ENCODE measurements at regions not wholly inside any gene's neighbourhood (a gene's known extent, or its start where the extent isn't known, plus 50 kb on each side); places are given as distances from the start of the nearest gene placed in this dataset.
A peak's percentile ranks its signal among the peaks of the same experiment; 100 is the strongest.

DNA sequence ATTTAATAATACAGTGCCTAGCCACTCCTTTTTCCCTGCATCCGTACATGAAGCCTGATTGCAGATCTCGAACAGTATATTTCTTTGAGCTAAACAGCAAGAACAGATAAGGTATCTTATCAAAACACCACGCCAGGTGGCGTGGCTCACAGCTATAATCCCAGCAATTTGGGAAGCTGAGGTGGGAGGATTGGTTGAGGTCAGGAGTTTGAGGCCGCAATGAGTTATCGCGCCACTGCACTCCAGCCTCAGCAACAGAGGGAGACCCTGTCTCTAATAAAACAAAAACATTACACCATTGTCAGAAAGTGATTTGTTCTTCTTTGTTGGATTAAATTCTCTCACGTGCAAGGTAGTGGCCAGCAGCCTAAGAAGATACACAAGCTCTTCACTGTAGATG, 291.2 kb upstream of the DMRT1 start:
- no peak for FAIRE-seq
- no peak for DNase-seq (ENCODE audit: low spot score in 2 of 2)

DNA sequence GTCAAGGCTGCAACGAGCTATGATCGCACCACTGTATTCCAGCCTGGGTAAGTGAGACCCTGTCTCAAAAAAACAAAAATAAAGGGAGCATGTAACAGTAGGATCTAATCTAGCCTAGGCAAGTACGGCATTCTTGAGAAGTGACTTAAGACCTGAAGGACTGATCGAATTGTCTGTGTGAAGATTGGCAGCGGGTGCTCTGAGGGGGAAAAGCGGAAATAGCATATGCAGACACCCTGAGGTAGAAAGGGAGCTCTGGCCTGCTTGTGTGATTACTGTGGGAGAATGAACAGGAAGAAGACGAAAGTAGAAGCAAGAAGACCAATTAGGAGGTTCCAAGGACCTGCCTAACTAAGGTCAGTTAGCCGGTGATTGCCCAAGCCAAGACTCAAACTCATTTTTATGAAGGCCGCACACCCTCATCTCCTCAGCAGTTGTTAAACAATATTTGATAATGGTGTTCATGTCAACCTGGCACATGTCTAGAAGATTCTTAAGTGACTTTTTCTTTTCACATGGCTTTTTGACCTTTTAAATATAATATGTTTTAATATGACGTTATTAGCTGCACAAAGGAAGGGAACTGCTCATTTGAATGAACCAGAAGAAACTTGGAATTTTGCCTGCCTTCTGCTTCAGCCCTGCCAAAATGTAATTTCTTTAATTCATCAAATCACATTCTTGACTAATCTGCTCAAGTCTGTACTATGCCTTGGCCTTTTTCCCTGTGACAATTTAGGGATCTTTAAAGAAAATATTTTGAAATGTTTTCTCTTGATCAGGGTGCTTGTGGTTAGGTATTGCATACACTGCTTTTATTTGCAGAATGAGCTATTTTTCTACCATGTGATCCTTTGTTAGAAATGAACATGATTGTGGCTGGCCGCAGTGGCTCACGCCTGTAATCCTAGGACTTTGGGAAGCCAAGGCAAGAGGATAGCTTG, 289.2 kb upstream of the DMRT1 start:
- FAIRE-seq = no peak
- no peak for DNase-seq (ENCODE audit: low spot score in 2 of 2)

- no peak for FAIRE-seq
Measured at GRCh38 chr9:555493-555892, 286.0 kb upstream of the DMRT1 start.

DNA sequence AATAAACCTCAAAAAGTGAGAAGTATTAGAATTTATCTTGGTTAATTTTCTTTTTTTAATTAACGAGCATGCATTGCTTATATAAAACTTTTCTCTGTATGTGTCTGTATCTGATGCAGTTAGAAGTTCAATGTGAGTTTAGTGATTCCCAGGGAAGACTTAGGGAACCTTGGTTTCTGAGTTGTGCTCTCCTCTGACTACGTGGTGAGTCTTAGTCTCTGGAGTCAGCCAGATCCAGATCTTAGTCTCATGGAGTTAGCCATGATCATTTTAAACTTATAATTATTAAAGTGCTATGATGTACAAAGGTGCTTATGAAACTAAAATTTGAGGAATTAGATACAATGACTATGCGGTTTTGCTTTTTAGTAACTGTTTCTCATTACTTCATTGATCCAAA, 285.3 kb upstream of the DMRT1 start:
- FAIRE-seq (no peak), DNase-seq (ENCODE audit: low spot score in 2 of 2) (no peak)

More at GRCh38 chr9:555493-555892, 286.0 kb upstream of the DMRT1 start:
- no peak for DNase-seq (ENCODE audit: low spot score in 2 of 2)

- DNase-seq (ENCODE audit: low spot score in 2 of 2) = no peak
- no peak for FAIRE-seq
Measured at GRCh38 chr9:556675-557074, 284.8 kb upstream of the DMRT1 start.

GRCh38 chr9:557601-558201, 283.8 kb upstream of the DMRT1 start:
- FAIRE-seq (no peak), DNase-seq (ENCODE audit: low spot score in 2 of 2) (no peak)

DNA sequence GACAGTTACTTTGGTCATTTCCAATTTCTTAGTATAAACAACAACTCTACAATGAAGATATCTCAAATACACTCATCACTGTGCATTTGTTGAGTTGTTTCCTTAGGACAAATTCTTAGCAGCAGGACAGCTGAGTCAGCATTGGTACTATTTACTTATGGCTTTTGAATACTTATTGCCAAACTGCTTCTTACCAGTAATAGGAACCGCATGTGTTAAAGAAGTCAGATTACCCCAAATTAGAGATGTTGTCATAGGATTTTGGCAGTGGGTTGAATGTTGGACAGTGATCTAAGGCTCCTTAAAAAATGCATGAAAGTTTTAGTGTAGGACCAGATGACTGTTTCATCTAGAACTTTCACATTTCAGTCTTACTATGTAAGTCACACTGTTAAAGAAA, 280.1 kb upstream of the DMRT1 start:
- DNase-seq (ENCODE audit: low spot score in 2 of 2) (no peak), FAIRE-seq (no peak)

- no peak for DNase-seq (ENCODE audit: low spot score in 2 of 2)
- peak; percentile 69 for FAIRE-seq
Measured at GRCh38 chr9:563200-563599, 278.3 kb upstream of the DMRT1 start.

DNA sequence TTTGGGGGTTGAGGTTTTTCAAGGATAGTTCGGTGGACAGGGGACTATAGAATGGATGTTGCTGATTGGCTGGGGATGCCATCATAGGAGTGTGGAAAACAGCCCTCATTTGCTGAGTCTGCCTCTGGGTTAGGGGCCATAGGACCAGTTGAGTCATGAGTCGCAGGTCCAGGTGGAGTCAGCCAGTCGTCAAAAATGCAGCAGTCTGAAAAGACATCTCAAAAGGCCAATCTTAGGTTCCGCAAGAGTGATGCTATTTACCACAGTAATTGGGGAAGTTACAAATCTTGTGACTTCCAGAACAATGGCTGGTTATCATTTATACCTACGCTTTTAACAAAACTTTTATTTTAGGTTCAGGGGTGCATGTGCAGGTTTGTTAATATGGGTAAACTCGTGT, 276.0 kb upstream of the DMRT1 start:
- FAIRE-seq = no peak

DNA sequence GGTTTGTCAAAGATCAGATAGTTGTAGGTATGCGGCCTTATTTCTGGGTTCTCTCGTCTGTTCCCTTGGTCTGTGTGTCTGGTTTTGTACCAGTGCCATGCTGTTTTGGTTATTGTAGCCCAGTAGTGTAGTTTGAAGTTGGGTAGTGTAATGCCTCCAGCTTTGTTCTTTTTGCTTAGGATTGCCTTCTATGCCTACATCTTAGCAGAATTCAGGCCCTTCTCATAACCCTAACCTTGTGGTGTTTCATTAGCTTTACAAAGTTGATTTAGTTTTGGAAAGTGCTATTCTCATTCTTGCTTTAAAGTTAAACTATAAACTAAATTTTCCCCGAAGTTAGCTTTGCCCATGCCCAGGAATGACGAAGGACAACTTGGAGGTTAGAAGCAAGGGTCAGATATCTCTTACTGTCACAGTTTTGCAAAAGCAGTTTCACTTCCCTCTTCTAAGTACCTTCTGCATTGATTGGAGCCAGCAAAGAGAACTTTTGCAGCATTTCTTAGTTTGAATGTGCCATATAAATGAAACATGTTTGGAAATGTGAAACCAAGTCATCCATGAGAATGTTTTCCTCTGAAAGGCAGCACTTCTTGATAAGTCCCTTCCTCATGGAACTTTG, 274.3 kb upstream of the DMRT1 start:
- FAIRE-seq = no peak
- DNase-seq (ENCODE audit: low spot score in 2 of 2) = no peak

More for the DNA sequence above, 276.0 kb upstream of the DMRT1 start:
- DNase-seq (ENCODE audit: low spot score in 2 of 2) = no peak

GRCh38 chr9:567747-568305, 273.7 kb upstream of the DMRT1 start:
- peak; percentile 34 for FAIRE-seq
- no peak for DNase-seq (ENCODE audit: low spot score in 2 of 2)

DNA sequence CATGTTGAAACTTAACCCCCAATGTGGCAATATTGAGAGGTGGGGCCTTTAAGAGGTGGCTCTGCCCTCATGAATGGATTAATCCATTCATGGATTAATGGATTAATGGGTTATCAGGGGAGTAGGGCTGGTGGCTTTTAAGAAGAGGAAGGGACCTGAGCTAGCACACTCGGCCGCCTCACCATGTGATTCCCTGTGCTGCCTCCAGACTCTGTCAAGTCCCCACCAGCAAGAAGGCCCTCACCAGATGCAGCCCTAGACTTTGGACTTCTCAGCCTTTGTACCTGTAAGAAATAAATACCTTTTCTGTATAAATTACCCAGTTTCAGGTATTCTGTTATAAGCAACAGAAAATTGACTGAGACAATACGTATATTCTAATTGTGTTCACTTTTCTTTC, 272.2 kb upstream of the DMRT1 start:
- FAIRE-seq = no peak
- no peak for DNase-seq (ENCODE audit: low spot score in 2 of 2)

DNA sequence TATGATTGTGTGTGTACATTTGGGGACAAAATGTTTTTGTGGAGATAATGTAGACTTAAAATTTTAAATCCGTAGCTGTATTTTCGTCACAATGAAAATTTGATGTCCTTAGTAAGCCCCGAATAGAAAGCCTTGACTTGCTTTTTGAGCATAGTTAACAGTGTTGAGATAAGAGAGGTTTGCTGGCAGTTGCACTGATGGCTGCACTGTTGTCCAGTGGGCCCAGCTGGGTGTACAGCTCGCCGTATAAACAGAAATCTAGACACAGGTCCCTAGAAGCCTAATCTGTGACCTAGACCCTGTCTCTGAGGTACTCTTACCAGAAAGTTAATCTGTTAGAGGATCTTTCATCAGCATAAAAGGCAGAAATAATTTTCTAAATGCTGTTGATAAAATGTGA, 271.3 kb upstream of the DMRT1 start:
- DNase-seq (ENCODE audit: low spot score in 2 of 2) (no peak), FAIRE-seq (no peak)

DNA sequence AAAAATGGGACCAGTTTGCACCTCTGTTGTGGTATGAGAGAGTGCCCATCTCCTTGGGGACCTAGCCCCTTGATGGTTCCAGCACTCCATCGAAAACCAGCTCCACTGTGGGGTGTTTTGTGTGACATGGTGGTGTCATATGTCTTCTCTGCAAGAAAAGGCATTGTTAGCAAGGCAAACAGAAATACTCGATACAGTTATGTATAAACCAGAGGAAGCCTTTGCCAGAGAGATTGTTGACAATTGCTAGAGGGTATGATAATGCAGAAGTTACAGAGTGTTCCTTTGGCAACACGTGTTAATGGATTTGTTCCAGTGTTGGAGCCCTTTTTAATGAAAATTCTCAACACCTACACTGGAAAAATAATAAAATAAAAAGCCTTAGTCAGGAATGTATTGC, 270.4 kb upstream of the DMRT1 start:
- FAIRE-seq (no peak), DNase-seq (ENCODE audit: low spot score in 2 of 2) (no peak)

DNA sequence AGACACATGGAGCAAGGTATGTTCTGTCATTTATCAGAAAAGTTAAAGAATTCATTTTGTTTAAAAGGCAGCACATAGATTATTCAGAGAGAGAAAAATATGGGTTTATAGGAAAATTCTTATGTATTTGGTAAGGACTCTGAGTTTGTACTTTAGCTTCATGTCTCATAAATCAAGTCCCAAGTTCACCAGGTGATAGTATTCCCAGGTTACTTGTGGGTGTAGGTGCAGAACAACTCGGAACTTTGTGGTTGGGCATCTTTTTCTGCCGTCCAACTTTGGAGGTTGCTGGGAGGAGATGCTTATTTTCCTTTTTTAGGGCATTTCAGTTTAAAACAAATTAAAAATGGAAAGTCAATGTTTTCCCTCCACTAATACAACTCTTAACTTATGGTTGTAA, 269.8 kb upstream of the DMRT1 start:
- no peak for DNase-seq (ENCODE audit: low spot score in 2 of 2)
- no peak for FAIRE-seq

DNA sequence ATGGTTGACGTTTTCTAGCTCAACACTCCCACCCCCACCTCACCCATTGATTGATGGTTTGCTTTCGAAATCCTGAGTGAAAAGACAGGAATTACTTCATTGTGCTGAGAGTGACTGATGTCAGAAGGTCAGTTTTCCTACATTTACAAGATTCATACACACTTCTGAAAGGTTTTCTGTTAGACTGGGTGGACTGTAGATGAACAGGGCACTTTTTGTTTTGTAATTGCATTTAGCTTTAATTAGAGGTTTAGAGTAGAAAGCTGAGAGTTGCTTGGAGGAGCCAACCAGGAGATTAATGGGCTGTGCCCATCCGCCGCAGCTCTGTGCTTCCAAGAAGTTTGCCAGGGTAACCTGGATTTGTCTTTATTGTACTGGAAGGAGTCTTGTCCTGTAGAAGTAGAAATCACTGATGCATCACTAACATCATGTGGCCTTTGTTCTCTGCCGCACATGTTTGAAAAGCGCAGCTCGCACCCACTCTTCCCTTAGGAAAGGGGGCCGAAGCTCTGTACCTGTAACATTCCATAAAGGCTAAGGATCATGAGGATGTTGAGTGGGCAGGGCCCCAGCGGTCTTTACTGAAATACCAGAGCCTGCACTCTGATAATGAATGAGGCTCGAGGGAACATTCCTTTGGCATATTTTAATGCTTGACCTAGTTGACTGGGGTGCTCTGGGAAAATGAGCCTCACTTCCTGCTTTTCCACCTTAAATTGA, 267.6 kb upstream of the DMRT1 start:
- DNase-seq (ENCODE audit: low spot score in 2 of 2) (no peak), FAIRE-seq (no peak)

GRCh38 chr9:575139-575538, 266.4 kb upstream of the DMRT1 start:
- DNase-seq (ENCODE audit: low spot score in 2 of 2) (no peak), FAIRE-seq (no peak)

DNA sequence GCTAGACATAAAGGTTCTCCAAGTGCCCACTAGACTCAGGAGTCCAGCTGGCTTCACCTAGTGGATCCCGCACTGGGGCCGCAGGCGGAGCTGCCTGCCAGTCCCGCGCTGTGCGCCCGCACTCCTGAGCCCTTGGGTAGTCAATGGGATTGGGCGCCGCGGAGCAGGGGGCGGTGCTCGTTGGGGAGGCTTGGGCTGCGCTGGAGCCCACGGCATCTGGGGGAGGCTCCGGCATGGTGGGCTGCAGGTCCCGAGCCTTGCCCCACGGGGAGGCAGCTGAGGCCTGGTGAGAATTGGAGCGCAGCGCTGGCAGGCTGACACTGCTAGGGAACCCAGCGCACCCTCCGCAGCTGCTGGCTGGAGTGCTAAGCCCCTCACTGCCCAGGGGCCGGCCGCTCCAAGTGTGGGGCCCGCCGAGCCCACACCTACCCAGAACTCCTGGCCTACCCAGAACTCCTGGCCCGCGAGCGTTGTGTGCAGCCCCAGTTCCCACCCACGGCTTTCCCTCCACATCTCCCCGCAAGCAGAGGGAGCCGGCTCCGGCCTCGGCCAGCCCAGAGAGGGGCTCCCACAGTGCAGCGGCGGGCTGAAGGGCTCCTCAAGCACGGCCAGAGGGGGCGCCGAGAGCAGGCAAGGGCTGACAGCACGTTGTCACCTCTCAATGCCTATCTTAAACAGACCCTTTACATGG, 260.7 kb upstream of the DMRT1 start:
- DNase-seq (ENCODE audit: low spot score in 2 of 2) (no peak), FAIRE-seq (no peak)

DNA sequence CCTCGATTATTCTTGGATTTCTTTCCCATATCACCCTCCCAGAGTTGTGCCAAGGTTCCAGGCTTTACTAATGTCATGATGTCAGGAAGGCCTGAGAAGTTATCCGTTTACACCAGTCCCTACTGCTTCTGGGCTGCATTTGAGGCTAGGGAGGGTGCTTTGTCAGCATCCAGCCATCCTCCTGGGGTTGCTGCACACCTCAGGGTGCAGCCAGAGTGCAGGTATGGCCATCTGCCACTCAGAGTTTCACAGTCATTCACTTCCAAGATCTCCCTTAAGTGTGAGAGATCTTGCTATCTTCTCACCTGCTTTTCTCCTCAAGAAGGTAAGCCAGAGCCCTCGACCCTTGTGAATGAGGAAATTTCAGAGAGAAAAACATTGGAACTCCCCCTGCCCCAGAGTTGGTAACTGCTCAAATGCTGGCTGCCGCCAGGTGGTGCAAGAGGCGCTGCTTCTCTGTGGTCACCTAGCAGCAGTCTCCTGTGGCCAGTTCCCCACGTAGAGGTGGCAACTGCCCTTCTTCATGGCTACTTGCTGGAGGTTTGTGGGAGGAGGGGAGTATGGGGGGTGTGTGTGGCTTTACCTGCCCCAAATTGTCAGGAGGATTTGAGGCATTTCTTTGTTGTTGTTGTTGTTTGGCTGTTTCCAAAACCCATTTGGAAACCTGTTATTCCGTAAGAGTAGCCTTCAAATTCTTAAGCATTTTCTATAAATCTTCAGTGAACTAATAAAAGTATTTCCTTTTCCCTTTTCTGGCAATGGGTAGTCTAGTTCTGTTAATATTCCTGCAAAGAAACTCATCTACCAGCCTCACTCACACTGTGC, 259.6 kb upstream of the DMRT1 start:
- no peak for FAIRE-seq
- DNase-seq (ENCODE audit: low spot score in 2 of 2) = no peak
